ENCODE measurements at regions not wholly inside any gene's neighbourhood (a gene's known extent, or its start where the extent isn't known, plus 50 kb on each side); places are given as distances from the start of the nearest gene placed in this dataset.

GRCh38 chr14:84445486-84445885, 1084.5 kb upstream of the FLRT2 start:
- no peak for DNase-seq (ENCODE audit: low read depth)
- no peak for TF ChIP-seq CTCF (IDR thresholded peaks at IDR 0.05; ENCODE audit: low read length, missing control alignments)

DNA sequence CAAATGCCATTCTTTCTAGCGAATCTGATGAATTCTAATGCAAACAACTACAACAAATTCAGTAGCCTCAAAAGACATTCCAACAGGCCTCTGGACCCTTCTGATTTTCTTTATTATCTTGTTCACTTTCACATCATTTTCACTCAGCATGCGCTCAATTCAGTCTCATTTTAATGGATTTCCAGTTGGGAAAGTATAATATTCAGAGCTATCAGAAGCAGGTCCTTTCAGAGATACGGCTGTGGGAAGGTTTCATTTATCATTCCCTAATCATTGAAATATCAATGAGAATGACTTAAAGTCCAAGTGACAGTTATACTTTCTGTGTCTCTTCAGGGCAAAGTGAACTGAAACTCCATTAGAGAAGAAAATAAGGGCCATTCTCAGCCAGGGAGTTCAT, 1083.7 kb upstream of the FLRT2 start:
- H3K4me3 ChIP-seq (replicated peaks; ENCODE audit: low read depth, low read length): no peak overlapping the region
- DNase-seq (ENCODE audit: low read depth): no peak
- no peak for TF ChIP-seq CTCF (IDR thresholded peaks at IDR 0.05; ENCODE audit: low read length, missing control alignments)

More at GRCh38 chr14:84445486-84445885, 1084.5 kb upstream of the FLRT2 start:
- no peak overlapping the region for H3K4me3 ChIP-seq (replicated peaks; ENCODE audit: low read depth, low read length)

DNA sequence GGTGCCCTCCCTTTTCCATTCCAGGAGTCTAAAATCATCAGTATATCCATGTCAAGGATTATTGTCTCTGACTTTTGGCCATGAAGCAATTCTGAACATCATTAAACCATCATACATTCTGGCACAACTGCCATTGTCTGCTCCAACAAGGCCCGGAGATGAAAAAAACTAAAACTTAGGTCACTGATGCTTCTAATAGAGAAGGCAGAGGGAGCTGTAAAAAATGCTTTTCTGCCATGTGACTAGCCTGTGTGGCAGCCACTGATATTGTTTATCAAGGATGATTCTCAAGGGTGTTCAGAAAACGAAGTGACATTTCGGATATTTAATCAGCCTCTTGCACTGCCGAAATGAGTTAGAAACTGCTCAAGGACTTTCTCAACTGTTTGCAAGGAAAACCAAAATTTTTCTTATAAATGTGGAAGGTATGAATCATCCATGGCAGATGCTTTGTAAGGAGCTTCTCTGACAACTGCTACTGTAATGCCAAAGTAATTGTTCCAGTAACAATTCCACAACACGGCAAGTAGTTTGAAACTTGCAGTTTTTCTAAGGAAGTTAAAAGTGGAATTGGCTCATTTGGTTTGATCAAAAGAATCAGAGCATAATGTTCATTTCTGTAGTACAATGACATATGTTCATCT, 1076.5 kb upstream of the FLRT2 start:
- TF ChIP-seq CTCF (IDR thresholded peaks at IDR 0.05; ENCODE audit: low read length, missing control alignments): no peak
- H3K4me3 ChIP-seq (replicated peaks; ENCODE audit: low read depth, low read length): no peak overlapping the region
- peak; percentile 29 for DNase-seq (ENCODE audit: low read depth)

DNA sequence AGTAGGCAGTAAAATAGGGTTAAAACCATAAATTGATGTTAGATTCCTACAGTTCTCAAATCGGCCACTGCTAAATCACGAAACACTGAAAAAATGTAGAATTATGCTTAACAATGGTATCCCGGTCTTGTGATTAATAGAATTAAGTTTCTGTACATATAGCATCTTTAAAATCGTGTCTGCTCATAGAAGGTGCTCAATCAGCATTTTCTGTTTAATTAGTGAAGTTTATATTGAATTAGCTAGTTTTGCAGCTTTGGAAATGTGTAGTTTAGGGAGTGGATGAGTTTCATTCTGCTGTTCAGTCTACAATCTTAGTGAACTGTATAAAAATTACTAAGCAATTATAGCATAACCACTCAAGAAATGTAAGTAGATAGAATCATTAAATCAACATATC, 1075.8 kb upstream of the FLRT2 start:
- no peak overlapping the region for H3K4me3 ChIP-seq (replicated peaks; ENCODE audit: low read depth, low read length)
- no peak for TF ChIP-seq CTCF (IDR thresholded peaks at IDR 0.05; ENCODE audit: low read length, missing control alignments)
- DNase-seq (ENCODE audit: low read depth): no peak

DNA sequence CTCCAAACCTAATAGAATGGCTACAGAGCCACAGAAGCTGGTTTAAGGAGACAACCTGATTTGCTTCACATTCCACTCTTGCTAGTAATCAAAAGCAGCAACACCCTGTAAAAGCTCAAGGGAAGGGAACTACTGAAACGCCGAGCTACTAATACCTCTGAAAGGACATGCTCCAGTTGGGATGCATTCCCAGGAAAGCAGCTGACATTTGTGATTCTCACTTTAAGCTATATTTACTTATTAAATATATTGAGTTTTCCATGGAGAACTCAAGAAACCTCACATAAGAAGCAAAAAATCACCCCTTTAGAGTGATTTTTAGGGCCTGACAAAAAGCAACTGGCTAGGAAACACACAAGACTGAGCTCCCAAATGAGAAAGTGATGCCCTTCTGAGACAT, 1073.0 kb upstream of the FLRT2 start:
- no peak overlapping the region for H3K4me3 ChIP-seq (replicated peaks; ENCODE audit: low read depth, low read length)
- no peak for TF ChIP-seq CTCF (IDR thresholded peaks at IDR 0.05; ENCODE audit: low read length, missing control alignments)
- no peak for DNase-seq (ENCODE audit: low read depth)

- H3K4me3 ChIP-seq (replicated peaks; ENCODE audit: low read depth, low read length): no peak overlapping the region
- no peak for DNase-seq (ENCODE audit: low read depth)
- no peak for TF ChIP-seq CTCF (IDR thresholded peaks at IDR 0.05; ENCODE audit: low read length, missing control alignments)
Measured at GRCh38 chr14:84458881-84459280, 1071.1 kb upstream of the FLRT2 start.

DNA sequence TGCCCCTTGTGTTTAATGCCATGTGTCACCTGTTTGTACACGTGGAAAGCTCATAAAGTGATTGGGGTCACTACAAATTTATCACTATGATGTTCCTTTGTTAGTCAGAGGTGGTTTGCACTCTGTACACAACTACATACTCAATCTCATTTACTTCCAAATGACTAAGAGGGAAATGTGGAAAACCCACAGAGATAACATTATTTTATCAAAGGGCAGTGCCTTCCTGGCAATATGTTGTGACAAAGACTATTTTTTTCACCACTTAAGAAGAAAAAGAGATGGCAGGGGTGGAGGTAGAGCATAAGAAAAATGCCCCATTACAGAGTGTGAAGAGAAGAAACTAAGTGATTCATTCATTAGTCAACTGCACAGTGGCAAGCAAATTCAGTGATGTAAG, 1064.1 kb upstream of the FLRT2 start:
- DNase-seq (ENCODE audit: low read depth): no peak
- H3K4me3 ChIP-seq (replicated peaks; ENCODE audit: low read depth, low read length): no peak overlapping the region
- TF ChIP-seq CTCF (IDR thresholded peaks at IDR 0.05; ENCODE audit: low read length, missing control alignments): no peak

Measured in fibroblast of pulmonary artery (primary cell).